ENCODE measurements at regions not wholly inside any gene's neighbourhood (a gene's known extent, or its start where the extent isn't known, plus 50 kb on each side); places are given as distances from the start of the nearest gene placed in this dataset.
"Not testable (repeated sequence)": the region's sequence is repeated elsewhere in the genome, so short reads cannot be mapped to it uniquely, and the experiment has no call there.

GRCh38 chr2:37750286-37750685 is 78.8 kb upstream of the CDC42EP3 start:
- not testable (repeated sequence) for TF ChIP-seq CTCF (conservative IDR thresholded peaks at IDR 0.05 in 1 of 2, IDR thresholded peaks at IDR 0.05 in 1 of 2; ENCODE audit: low read depth in 1 of 2, low read length in 2 of 2); EZH2 (IDR thresholded peaks at IDR 0.05; ENCODE audit: low read length, missing control alignments)
